ENCODE measurements at regions not wholly inside any gene's neighbourhood (a gene's known extent, or its start where the extent isn't known, plus 50 kb on each side); places are given as distances from the start of the nearest gene placed in this dataset.

- DNase-seq (ENCODE audit: low read depth, low spot score) (no peak), ATAC-seq (no peak)
- POLR2A ChIA-PET: no interaction called here
- no peaks in the 10 kb centered on the region for H3K36me3 ChIP-seq (ENCODE audit: control insufficient read depth in 1 of 2, insufficient read depth in 2 of 2, low read length in 2 of 2)
- intact Hi-C loops (cut with micrococcal nuclease): no loop called here
- no peak for TF ChIP-seq EZH2 (IDR thresholded peaks at IDR 0.05)
- no peak for TF ChIP-seq ELF1 (IDR thresholded peaks at IDR 0.05; ENCODE audit: borderline replicate concordance, low read depth)
- TF ChIP-seq, protein P1, sequence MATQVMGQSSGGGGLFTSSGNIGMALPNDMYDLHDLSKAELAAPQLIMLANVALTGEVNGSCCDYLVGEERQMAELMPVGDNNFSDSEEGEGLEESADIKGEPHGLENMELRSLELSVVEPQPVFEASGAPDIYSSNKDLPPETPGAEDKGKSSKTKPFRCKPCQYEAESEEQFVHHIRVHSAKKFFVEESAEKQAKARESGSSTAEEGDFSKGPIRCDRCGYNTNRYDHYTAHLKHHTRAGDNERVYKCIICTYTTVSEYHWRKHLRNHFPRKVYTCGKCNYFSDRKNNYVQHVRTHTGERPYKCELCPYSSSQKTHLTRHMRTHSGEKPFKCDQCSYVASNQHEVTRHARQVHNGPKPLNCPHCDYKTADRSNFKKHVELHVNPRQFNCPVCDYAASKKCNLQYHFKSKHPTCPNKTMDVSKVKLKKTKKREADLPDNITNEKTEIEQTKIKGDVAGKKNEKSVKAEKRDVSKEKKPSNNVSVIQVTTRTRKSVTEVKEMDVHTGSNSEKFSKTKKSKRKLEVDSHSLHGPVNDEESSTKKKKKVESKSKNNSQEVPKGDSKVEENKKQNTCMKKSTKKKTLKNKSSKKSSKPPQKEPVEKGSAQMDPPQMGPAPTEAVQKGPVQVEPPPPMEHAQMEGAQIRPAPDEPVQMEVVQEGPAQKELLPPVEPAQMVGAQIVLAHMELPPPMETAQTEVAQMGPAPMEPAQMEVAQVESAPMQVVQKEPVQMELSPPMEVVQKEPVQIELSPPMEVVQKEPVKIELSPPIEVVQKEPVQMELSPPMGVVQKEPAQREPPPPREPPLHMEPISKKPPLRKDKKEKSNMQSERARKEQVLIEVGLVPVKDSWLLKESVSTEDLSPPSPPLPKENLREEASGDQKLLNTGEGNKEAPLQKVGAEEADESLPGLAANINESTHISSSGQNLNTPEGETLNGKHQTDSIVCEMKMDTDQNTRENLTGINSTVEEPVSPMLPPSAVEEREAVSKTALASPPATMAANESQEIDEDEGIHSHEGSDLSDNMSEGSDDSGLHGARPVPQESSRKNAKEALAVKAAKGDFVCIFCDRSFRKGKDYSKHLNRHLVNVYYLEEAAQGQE (IDR thresholded peaks at IDR 0.05; ENCODE audit: low read depth): no peak
- H3K9me3 ChIP-seq (ENCODE audit: control insufficient read depth in 1 of 2, insufficient read depth in 1 of 2, low read depth in 1 of 2, low read length in 2 of 2): no peaks in the 10 kb centered on the region
- H3K27me3 ChIP-seq (ENCODE audit: insufficient read depth, low read length): peaks cover 18% of the 10 kb centered on the region
- no peaks in the 10 kb centered on the region for H3K79me2 ChIP-seq (ENCODE audit: insufficient read depth, low read length)
- RAD21 ChIA-PET (ENCODE audit: low non-redundant PET in 1 of 2, low total read pairs in 2 of 2, uncharacterized antibody in 2 of 2, unreplicated experiment in 2 of 2): no interaction called here
- H3K27ac ChIP-seq (ENCODE audit: low read depth, low read length): no peak overlapping the region
- BruUV-seq (replicated peaks): no TSS peak
- CTCF ChIA-PET: no interaction called here
- H3K4me3 ChIP-seq (replicated peaks in 1 of 2; ENCODE audit: low read depth in 1 of 2, low read length in 2 of 2): no peak overlapping the region
- no peak overlapping the region for H2AFZ ChIP-seq (ENCODE audit: low read depth, low read length, poor library complexity, severe bottlenecking)
- no peaks in the 10 kb centered on the region for H3K9me2 ChIP-seq (ENCODE audit: insufficient read depth)
- no peak overlapping the region for H3K9ac ChIP-seq (ENCODE audit: low read length)
- H3K4me1 ChIP-seq (ENCODE audit: control insufficient read depth in 1 of 2, insufficient read depth in 2 of 2, low read length in 2 of 2): no peaks in the 10 kb centered on the region
- no peak overlapping the region for H3K4me2 ChIP-seq (ENCODE audit: low read length)
- H4K20me1 ChIP-seq (ENCODE audit: insufficient read depth): no peaks in the 10 kb centered on the region
These were observed 252.8 kb upstream of the FOXF1 start for GRCh38 chr16:86257546-86257945.

- DNase-seq (ENCODE audit: low read depth, low spot score): no peak
- H3K79me2 ChIP-seq (ENCODE audit: insufficient read depth, low read length): no peaks in the 10 kb centered on the region
- no peaks in the 10 kb centered on the region for H3K4me1 ChIP-seq (ENCODE audit: control insufficient read depth in 1 of 2, insufficient read depth in 2 of 2, low read length in 2 of 2)
- no peaks in the 10 kb centered on the region for H3K9me3 ChIP-seq (ENCODE audit: control insufficient read depth in 1 of 2, insufficient read depth in 1 of 2, low read depth in 1 of 2, low read length in 2 of 2)
- CTCF ChIA-PET: no interaction called here
- no peak overlapping the region for H3K4me2 ChIP-seq (ENCODE audit: low read length)
- H3K27ac ChIP-seq (ENCODE audit: low read depth, low read length): no peak overlapping the region
- H4K20me1 ChIP-seq (ENCODE audit: insufficient read depth): no peaks in the 10 kb centered on the region
- BruUV-seq (replicated peaks): no TSS peak
- H2AFZ ChIP-seq (ENCODE audit: low read depth, low read length, poor library complexity, severe bottlenecking): no peak overlapping the region
- RAD21 ChIA-PET (ENCODE audit: low non-redundant PET in 1 of 2, low total read pairs in 2 of 2, uncharacterized antibody in 2 of 2, unreplicated experiment in 2 of 2): no interaction called here
- intact Hi-C loops (cut with micrococcal nuclease): no loop called here
- H3K27me3 ChIP-seq (ENCODE audit: insufficient read depth, low read length): peaks cover 15% of the 10 kb centered on the region
- TF ChIP-seq ZNF274 (IDR thresholded peaks at IDR 0.05; ENCODE audit: low read depth, low read length) (no peak), EZH2phosphoT487 (IDR thresholded peaks at IDR 0.05; ENCODE audit: borderline replicate concordance) (no peak), FOSL1 (IDR thresholded peaks at IDR 0.05; ENCODE audit: low read depth) (no peak), CEBPB (IDR thresholded peaks at IDR 0.05; ENCODE audit: low read depth) (no peak), CBX3 (IDR thresholded peaks at IDR 0.05; ENCODE audit: low read depth) (no peak)
- no peaks in the 10 kb centered on the region for H3K36me3 ChIP-seq (ENCODE audit: control insufficient read depth in 1 of 2, insufficient read depth in 2 of 2, low read length in 2 of 2)
- no peak overlapping the region for H3K9ac ChIP-seq (ENCODE audit: low read length)
- H3K9me2 ChIP-seq (ENCODE audit: insufficient read depth): no peaks in the 10 kb centered on the region
- H3K4me3 ChIP-seq (replicated peaks in 1 of 2; ENCODE audit: low read depth in 1 of 2, low read length in 2 of 2): no peak overlapping the region
- POLR2A ChIA-PET: no interaction called here
- ATAC-seq: no peak
These were observed 251.6 kb upstream of the FOXF1 start for GRCh38 chr16:86258713-86259112.
